GM19463 (cell line): ENCODE measurements at regions not wholly inside any gene's neighbourhood (a gene's known extent, or its start where the extent isn't known, plus 50 kb on each side); places are given as distances from the start of the nearest gene placed in this dataset.

Source experiments
- ATAC-seq: cut with Tn5 transposase; IDR thresholded peaks from one replicate; pipeline ENCODE4 v1.9.1; 2021; ENCODE audit warnings: mild to moderate bottlenecking, moderate library complexity; ENCODE audit not compliant: unreplicated experiment

- no peak for ATAC-seq
Observed at GRCh38 chr2:126436411-126436810, 219.5 kb upstream of the GYPC start.

- ATAC-seq = no peak
Observed at GRCh38 chr2:126437016-126437415, 218.9 kb upstream of the GYPC start.

- ATAC-seq = no peak
Observed at GRCh38 chr2:126444512-126444911, 211.4 kb upstream of the GYPC start.

DNA sequence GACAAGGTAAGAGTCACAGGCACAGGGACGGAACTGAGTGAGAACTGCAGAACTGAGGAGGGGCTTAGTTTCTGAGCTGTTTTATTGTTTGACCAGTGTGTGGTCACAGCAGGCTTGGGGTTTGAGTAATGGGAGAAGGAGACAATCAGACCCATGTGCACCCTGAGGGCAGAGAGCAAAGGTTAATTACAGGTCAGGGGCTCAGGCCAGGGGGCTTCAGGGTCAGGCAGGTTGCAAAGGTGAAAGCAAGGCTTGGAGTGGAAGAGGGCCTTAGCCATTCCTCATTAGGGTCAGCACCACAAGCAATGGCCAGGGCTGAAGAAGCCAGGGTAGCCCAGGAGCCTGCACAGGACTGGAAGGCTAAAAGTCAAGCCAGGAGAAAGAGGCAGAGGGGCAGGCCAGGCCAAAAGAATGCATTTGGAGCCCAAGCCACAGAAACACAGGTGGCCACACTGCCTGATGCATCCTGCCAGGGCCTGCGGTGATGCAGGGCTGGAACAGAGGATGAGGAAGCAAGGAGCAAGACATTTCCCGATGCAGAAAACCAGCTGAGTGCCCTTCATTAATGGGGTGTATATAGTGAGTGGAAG is 209.8 kb upstream of the GYPC start:
- ATAC-seq = no peak

- no peak for ATAC-seq
Observed at GRCh38 chr2:126448611-126449010, 207.3 kb upstream of the GYPC start.

GRCh38 chr2:126449677-126450076 is 206.3 kb upstream of the GYPC start:
- ATAC-seq = peak; percentile 93

- no peak for ATAC-seq
Observed at GRCh38 chr2:126463892-126464674, 191.9 kb upstream of the GYPC start.

GRCh38 chr2:126467367-126468054 is 188.4 kb upstream of the GYPC start:
- ATAC-seq = peak; percentile 96

DNA sequence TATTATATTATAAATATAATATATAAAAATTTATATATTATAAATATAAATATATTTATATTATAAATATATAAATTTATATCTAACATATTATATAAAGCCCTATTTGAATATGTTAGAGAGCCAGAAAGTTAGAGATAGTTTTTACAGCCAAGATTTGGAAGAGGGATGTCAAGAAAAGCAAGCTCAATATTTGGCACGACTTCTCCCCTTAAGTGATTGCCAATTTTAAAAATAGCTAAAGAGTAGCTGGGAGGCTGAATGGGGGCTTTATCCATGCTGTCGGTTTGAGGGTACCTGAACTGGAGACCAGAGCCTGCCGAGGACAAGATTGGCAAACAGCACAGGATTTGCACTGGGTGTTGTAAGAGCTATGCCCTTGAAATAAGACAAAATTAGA is 180.9 kb upstream of the GYPC start:
- no peak for ATAC-seq

DNA sequence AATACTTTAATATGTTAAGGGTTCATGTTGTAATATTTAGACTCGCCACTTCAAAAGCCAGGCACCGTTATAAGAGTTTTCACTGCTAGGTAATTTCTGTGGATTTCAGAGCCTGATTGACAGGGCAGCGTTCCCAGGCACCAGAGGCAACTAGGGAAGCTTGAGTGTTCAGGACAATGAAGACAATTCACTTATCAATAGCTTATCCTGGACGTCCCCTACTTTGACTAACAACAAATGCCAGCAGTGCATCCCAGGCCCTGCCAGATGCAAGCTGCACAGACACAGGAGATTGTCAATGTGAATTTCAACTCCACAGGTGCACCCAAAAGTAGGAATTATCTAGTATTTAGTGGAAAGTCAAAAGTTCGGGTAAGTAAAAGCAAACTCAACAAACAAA is 179.3 kb upstream of the GYPC start:
- ATAC-seq = no peak

DNA sequence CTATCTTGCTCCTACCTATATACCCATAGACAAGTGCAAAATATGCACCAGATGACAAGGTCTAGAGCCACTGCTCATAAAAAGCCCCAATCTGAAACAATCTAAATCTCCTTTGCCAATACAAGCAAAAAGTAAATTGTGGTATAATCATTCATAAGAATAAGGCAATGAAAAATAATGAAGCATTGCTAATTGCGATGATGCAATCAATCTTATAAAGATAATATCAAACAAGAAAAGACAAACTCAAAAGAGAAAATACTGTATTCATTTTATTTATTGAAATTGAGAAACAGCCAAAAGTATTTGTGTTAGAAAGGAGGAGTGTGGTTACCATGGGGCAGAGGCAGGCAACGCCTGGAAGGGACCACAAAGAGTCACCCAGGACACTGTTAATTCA is 175.9 kb upstream of the GYPC start:
- ATAC-seq = no peak

GRCh38 chr2:126482582-126483464 is 173.1 kb upstream of the GYPC start:
- ATAC-seq = peak; percentile 51

DNA sequence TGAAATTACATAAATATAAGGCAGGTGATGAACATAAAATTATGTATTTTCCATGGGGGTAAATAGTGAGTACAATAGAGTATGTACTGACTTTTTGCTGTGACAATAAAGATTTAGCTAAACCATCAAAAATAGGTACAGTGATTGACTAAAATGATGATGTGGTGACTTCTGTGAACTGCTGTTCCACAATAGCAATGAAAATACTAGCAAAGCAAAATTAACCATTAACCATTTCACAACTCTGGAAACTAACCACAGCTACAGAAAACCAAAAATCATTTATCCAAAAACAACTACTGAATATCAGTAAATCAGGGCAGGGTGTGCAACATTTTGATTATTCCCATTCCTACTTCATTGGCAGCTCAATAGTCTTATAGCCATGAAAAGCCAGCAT is 161.4 kb upstream of the GYPC start:
- ATAC-seq = no peak

DNA sequence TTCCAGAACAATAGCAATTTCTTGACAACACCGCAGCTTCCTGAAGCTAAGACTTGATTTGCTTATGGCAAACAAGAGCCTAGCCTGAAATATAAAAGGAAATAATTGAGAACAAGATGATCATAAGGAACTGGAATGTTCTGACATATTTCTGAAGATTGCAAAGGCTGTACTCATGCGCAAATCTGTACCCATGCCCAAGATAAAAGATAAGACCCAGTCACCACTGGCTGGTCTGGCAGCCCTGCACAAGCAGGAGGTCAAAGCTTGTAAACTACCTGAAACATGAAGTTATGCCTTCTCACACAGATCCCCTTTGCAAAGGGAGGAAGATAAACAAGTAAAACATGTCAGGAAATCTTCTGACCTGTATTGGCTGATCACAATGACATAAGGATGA is 160.8 kb upstream of the GYPC start:
- no peak for ATAC-seq

- peak; percentile 97 for ATAC-seq
Observed at GRCh38 chr2:126496493-126496892, 159.5 kb upstream of the GYPC start.

DNA sequence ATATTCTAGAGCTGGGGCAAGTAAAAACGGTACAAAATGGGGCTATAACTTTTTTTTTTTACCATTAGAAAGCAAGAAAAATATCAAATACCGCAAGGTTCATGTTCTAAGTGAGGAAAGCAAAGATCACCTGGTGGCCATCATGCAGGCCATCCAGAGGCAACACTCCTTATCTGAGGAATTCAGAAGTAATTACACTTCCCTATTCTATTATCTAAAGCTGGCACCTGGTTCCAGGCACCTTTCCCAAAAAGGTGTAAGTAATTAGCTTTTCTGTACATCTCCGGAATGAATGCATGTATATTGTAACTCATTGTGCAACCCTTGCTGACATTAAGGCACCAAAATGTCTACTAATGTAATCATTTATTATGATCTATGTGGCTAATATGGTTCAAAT is 152.5 kb upstream of the GYPC start:
- ATAC-seq = no peak

DNA sequence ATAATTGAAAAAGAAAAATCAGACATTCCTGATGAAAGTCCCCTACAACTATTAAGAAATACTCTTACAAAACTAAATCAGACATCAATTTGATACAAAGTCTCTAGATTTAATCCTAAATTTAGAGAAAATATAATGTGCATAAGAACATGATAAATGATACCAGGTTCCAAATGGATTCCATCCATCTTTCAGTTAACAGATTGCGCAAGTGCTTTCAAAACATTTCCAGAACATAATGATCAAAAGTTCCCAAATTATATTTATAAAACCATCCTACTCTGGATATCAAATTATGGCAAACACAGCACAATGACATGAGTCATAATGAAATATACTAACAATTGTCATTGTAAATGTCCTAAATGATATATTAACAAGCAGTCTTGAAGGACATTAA is 151.0 kb upstream of the GYPC start:
- ATAC-seq = no peak

- no peak for ATAC-seq
Observed at GRCh38 chr2:126506786-126507185, 149.2 kb upstream of the GYPC start.

GRCh38 chr2:126507425-126507911 is 148.5 kb upstream of the GYPC start:
- no peak for ATAC-seq

- no peak for ATAC-seq
Observed at GRCh38 chr2:126510356-126510755, 145.6 kb upstream of the GYPC start.

DNA sequence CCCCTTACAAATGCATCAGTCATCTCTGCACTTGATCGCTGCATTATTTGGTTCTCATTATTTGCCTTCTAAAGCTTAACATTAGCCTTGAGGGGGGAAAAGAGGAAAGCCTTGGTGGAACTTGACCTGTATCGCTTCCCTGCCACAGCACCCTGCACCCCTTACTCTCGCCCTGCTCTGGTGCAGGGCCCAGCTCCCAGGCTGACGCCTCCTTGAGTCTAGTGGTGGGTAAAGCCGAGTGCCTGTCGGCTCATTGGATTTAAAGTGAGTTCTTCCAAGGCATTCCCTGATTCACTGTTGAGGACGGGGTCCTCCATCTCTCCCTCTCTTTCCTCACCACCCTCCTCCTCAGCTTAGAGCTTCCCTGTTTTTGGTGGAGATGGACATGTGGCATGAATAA is 145.0 kb upstream of the GYPC start:
- ATAC-seq = no peak
